Panc1 (cell line): ENCODE measurements at regions not wholly inside any gene's neighbourhood (a gene's known extent, or its start where the extent isn't known, plus 50 kb on each side); places are given as distances from the start of the nearest gene placed in this dataset.

Source experiments
- POLR2AphosphoS5 ChIP-seq: IDR thresholded peaks from 2 replicates; pipeline ENCODE4 v1.6.1; 2012; ENCODE audit warnings: mild to moderate bottlenecking, low read depth, low read length, moderate library complexity
- TF ChIP-seq, protein P1 (sequence below): fragments of 450-650 bp; IDR thresholded peaks from 2 replicates; pipeline ENCODE4 v1.5.1; 2017; ENCODE audit warnings: mild to moderate bottlenecking

DNA sequence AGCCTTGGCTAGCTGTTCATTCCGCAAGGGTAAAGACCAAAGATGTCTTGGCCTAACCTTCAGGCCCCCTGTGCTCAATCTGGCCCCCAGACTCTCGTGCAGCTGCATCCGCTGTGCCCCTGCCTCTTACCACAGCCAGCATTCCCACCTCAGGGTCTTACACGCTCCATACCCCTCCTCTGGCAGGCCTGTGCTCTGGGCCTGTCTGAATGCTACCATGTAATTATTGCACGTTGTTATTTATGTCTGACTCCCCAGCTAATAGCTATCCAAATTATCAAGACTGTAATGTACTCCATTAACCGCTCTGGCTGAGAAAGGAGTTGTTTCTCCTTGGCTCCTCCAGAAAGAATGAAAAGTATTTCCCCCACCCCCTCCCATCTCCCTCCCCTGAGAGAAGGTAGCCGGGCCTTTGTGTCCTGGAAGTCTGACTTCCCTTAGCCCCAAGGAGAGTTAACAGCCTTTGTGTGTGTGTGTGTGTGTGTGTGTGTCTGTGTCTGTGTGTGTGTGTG is 54.5 kb upstream of the UBE2E1 start:
- TF ChIP-seq, protein P1, sequence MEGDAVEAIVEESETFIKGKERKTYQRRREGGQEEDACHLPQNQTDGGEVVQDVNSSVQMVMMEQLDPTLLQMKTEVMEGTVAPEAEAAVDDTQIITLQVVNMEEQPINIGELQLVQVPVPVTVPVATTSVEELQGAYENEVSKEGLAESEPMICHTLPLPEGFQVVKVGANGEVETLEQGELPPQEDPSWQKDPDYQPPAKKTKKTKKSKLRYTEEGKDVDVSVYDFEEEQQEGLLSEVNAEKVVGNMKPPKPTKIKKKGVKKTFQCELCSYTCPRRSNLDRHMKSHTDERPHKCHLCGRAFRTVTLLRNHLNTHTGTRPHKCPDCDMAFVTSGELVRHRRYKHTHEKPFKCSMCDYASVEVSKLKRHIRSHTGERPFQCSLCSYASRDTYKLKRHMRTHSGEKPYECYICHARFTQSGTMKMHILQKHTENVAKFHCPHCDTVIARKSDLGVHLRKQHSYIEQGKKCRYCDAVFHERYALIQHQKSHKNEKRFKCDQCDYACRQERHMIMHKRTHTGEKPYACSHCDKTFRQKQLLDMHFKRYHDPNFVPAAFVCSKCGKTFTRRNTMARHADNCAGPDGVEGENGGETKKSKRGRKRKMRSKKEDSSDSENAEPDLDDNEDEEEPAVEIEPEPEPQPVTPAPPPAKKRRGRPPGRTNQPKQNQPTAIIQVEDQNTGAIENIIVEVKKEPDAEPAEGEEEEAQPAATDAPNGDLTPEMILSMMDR: no peak
- TF ChIP-seq POLR2AphosphoS5: no peak
